Neutrophil (primary cell): ENCODE measurements at regions not wholly inside any gene's neighbourhood (a gene's known extent, or its start where the extent isn't known, plus 50 kb on each side); places are given as distances from the start of the nearest gene placed in this dataset.

Source experiments
- H3K27ac ChIP-seq: fragments of 200-600 bp; sonication (generic); 2 replicates; pipeline ENCODE4 v1.5.1; 2016; ENCODE audit warnings: mild to moderate bottlenecking, moderate library complexity
- H3K27me3 ChIP-seq: fragments of 200-600 bp; sonication (generic); 2 replicates; pipeline ENCODE4 v1.6.0; 2016; ENCODE audit warnings: mild to moderate bottlenecking
- H3K36me3 ChIP-seq: fragments of 200-600 bp; sonication (generic); 2 replicates; pipeline ENCODE4 v1.5.1; 2017
- H3K4me1 ChIP-seq, 2 experiments: fragments of 200-600 bp in 1 of 2; sonication (generic) in 1 of 2; 1 replicate in 1 of 2; 2 replicates in 1 of 2; pipeline versions ENCODE4 v1.5.1 to v1.6.1; 2013 to 2016; ENCODE audit warnings: low read depth in 1 of 2, low read length in 1 of 2, mild to moderate bottlenecking in 1 of 2, moderate library complexity in 1 of 2; ENCODE audit not compliant: control insufficient read depth in 1 of 2, insufficient read depth in 1 of 2
- H3K4me3 ChIP-seq, 2 experiments: fragments of 200-600 bp in 1 of 2; sonication (generic) in 1 of 2; 1 replicate in 1 of 2; 2 replicates in 1 of 2; pipeline ENCODE4 v1.5.1; 2013 to 2016; ENCODE audit warnings: low read depth in 1 of 2, low read length in 1 of 2, mild to moderate bottlenecking in 1 of 2, moderate library complexity in 1 of 2
- H3K9me3 ChIP-seq: fragments of 200-600 bp; sonication (generic); 2 replicates; pipeline ENCODE4 v1.5.1; 2016
- CTCF ChIP-seq: fragments of 200-600 bp; sonication (generic); IDR thresholded peaks from 2 replicates; pipeline ENCODE4 v1.5.1; 2016; ENCODE audit warnings: antibody characterized with exemption

GRCh38 chr5:155097995-155098394 is 84.4 kb downstream of the KIF4B start:
- Histone ChIP-seq H3K27ac (no peak overlapping the region), H3K36me3 (no peaks in the 10 kb centered on the region), H3K27me3 (no peaks in the 10 kb centered on the region), H3K4me1 (no peaks in the 10 kb centered on the region), H3K9me3 (no peaks in the 10 kb centered on the region), H3K4me3 (no peak overlapping the region)
- no peak for TF ChIP-seq CTCF

- no peaks in the 10 kb centered on the region for H3K27me3 ChIP-seq
Measured at GRCh38 chr5:155098433-155098832, 84.9 kb downstream of the KIF4B start.

GRCh38 chr5:155101697-155102096 is 88.1 kb downstream of the KIF4B start:
- H3K9me3 ChIP-seq, result no peaks in the 10 kb centered on the region
- no peak overlapping the region for H3K27ac ChIP-seq
- no peak for TF ChIP-seq CTCF
- H3K36me3 ChIP-seq, result no peaks in the 10 kb centered on the region
- no peaks in the 10 kb centered on the region for H3K27me3 ChIP-seq
- no peak overlapping the region for H3K4me3 ChIP-seq
- H3K4me1 ChIP-seq, result no peaks in the 10 kb centered on the region

More at GRCh38 chr5:155098433-155098832, 84.9 kb downstream of the KIF4B start:
- no peak for TF ChIP-seq CTCF
- H3K4me3 ChIP-seq, result no peak overlapping the region
- H3K36me3 ChIP-seq, result no peaks in the 10 kb centered on the region
- no peaks in the 10 kb centered on the region for H3K4me1 ChIP-seq
- no peaks in the 10 kb centered on the region for H3K9me3 ChIP-seq
- H3K27ac ChIP-seq, result no peak overlapping the region

GRCh38 chr5:155103146-155103545 is 89.6 kb downstream of the KIF4B start:
- H3K4me3 ChIP-seq, result no peak overlapping the region
- TF ChIP-seq CTCF, result no peak
- no peaks in the 10 kb centered on the region for H3K27me3 ChIP-seq
- H3K4me1 ChIP-seq, result no peaks in the 10 kb centered on the region
- H3K9me3 ChIP-seq, result no peaks in the 10 kb centered on the region
- no peak overlapping the region for H3K27ac ChIP-seq
- no peaks in the 10 kb centered on the region for H3K36me3 ChIP-seq

- no peak for TF ChIP-seq CTCF
- Histone ChIP-seq H3K9me3 (no peaks in the 10 kb centered on the region), H3K27me3 (no peaks in the 10 kb centered on the region), H3K4me3 (no peak overlapping the region), H3K27ac (no peak overlapping the region), H3K36me3 (no peaks in the 10 kb centered on the region), H3K4me1 (no peaks in the 10 kb centered on the region)
Measured at GRCh38 chr5:155104441-155104840, 90.9 kb downstream of the KIF4B start.

GRCh38 chr5:155106221-155106620 is 92.7 kb downstream of the KIF4B start:
- H3K9me3 ChIP-seq, result no peaks in the 10 kb centered on the region
- H3K4me3 ChIP-seq, result no peak overlapping the region
- no peak overlapping the region for H3K27ac ChIP-seq
- H3K36me3 ChIP-seq, result no peaks in the 10 kb centered on the region
- H3K27me3 ChIP-seq, result no peaks in the 10 kb centered on the region
- no peaks in the 10 kb centered on the region for H3K4me1 ChIP-seq
- TF ChIP-seq CTCF, result no peak
